Ascending aorta (tissue), 2 donors: ENCODE measurements at regions not wholly inside any gene's neighbourhood (a gene's known extent, or its start where the extent isn't known, plus 50 kb on each side); places are given as distances from the start of the nearest gene placed in this dataset.

Experiments
- DNase-seq, 2 donors: peaks; one replicate each; pipeline ENCODE4 v3.0.0-alpha.2; 2019; ENCODE audit warnings: low spot score in 2 of 2
- H3K27ac ChIP-seq, 2 donors: fragments of 200-600 bp; sonication (generic); one replicate each; pipeline ENCODE4 v1.5.1; 2016 to 2017; ENCODE audit warnings: mild to moderate bottlenecking in 1 of 2
- H3K27me3 ChIP-seq: fragments of 200-600 bp; sonication (generic); one replicate; pipeline ENCODE4 v1.5.1; 2017
- H3K36me3 ChIP-seq, 2 donors: fragments of 200-600 bp; sonication (generic); one replicate each; pipeline ENCODE4 v1.5.1; 2016
- H3K4me1 ChIP-seq, 2 donors: fragments of 200-600 bp; sonication (generic); one replicate each; pipeline ENCODE4 v1.5.1; 2016 to 2017; ENCODE audit warnings: mild to moderate bottlenecking in 1 of 2
- H3K4me3 ChIP-seq, 2 donors: fragments of 200-600 bp; sonication (generic); one replicate each; pipeline ENCODE4 v1.5.1; 2016 to 2017; ENCODE audit warnings: mild to moderate bottlenecking in 1 of 2
- H3K9me3 ChIP-seq, 2 donors: fragments of 200-600 bp; sonication (generic); one replicate each; pipeline ENCODE4 v1.5.1; 2016
- intact Hi-C: fragments of 100-400 bp; cut with DNase I; formaldehyde crosslinking; loops from one replicate; pipeline ENCODE4 v1.15.1; 2023
- TF ChIP-seq, protein P1 (sequence below), 3 experiments: fragments of 200-600 bp in 2 of 3; fragments of 450-650 bp in 1 of 3; sonication (generic) in 2 of 3; IDR thresholded peaks; one replicate each; pipeline ENCODE4 v1.5.1; 2016 to 2019; ENCODE audit warnings: antibody characterized with exemption in 3 of 3, mild to moderate bottlenecking in 1 of 3, moderate library complexity in 1 of 3

DNA sequence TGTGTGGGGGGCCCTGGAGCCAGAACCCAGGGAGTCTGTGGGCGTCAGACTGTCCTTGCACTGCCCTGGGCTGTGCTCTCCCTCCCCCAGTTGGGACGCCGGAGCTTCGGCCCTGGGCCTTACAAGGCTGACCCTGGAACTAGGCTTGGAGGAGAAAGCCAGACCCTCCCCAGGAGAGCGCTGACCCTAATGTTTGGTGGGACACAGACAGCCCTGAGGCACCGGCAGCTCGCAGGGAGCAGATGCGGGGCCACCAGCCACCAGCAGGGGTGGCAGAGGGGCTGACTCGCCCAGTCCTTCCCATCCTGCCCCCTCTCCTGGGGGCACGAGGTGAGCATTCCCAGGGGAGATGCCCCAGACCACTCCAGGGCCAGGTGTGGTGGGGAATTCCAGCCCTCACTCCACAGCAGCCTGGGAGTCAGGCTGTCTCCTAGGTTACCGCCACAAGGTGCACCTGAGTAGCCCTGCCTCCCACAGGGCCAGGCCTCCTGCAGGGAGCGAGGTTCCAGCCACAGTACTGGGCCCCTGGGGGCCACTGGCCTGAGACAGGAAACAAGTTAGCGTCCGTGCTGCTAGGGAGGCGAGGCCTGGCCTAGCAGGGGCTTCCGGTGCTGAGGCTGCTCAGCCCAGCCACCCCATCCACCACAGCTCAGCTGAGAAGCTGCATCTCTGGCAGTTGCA lies 134.6 kb downstream of the OLFM1 start:
- Histone ChIP-seq H3K36me3 (no peaks in the 10 kb centered on the region), H3K4me1 (no peaks in the 10 kb centered on the region), H3K9me3 (no peaks in the 10 kb centered on the region), H3K27ac (no peak overlapping the region), H3K27me3 (peaks cover 6% of the 10 kb centered on the region), H3K4me3 (no peak overlapping the region)
- TF ChIP-seq, protein P1, sequence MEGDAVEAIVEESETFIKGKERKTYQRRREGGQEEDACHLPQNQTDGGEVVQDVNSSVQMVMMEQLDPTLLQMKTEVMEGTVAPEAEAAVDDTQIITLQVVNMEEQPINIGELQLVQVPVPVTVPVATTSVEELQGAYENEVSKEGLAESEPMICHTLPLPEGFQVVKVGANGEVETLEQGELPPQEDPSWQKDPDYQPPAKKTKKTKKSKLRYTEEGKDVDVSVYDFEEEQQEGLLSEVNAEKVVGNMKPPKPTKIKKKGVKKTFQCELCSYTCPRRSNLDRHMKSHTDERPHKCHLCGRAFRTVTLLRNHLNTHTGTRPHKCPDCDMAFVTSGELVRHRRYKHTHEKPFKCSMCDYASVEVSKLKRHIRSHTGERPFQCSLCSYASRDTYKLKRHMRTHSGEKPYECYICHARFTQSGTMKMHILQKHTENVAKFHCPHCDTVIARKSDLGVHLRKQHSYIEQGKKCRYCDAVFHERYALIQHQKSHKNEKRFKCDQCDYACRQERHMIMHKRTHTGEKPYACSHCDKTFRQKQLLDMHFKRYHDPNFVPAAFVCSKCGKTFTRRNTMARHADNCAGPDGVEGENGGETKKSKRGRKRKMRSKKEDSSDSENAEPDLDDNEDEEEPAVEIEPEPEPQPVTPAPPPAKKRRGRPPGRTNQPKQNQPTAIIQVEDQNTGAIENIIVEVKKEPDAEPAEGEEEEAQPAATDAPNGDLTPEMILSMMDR (IDR thresholded peaks at IDR 0.05), result no peak
- DNase-seq, result no peak
- intact Hi-C loops, result no loop called here

- Histone ChIP-seq H3K4me1 (no peaks in the 10 kb centered on the region), H3K27ac (no peak overlapping the region), H3K36me3 (no peaks in the 10 kb centered on the region), H3K4me3 (no peak overlapping the region), H3K27me3 (peaks cover 6% of the 10 kb centered on the region), H3K9me3 (no peaks in the 10 kb centered on the region)
- intact Hi-C loops, result no loop called here
- TF ChIP-seq, protein P1 (IDR thresholded peaks at IDR 0.05), result no peak
- no peak for DNase-seq
Observed at GRCh38 chr9:135222881-135223760, 135.7 kb downstream of the OLFM1 start.

DNA sequence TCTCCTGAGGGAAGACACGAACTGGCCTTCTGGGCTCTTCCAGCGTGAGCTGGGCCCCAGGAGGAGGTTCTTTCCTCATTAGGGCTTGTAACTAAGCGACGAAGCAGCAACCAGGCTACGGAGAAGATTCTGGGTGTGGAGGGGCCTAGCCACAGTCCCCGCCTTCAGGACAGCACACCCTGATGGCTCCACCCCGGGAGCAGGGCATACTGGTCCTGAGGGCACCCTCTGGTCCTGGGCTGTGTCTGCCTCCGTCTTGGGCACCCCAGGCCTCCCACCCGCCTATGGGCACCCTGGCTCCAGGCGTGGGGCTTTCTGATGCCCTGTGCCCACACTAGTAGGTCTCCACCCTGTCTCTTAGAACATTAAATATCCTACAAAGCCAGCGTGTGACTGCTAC lies 136.4 kb downstream of the OLFM1 start:
- no peaks in the 10 kb centered on the region for H3K4me1 ChIP-seq
- TF ChIP-seq, protein P1 (IDR thresholded peaks at IDR 0.05), result no peak
- no peaks in the 10 kb centered on the region for H3K36me3 ChIP-seq
- H3K27me3 ChIP-seq, result peaks cover 3% of the 10 kb centered on the region
- H3K4me3 ChIP-seq, result no peak overlapping the region
- no peak overlapping the region for H3K27ac ChIP-seq
- intact Hi-C loops, result no loop called here
- no peak for DNase-seq
- no peaks in the 10 kb centered on the region for H3K9me3 ChIP-seq

GRCh38 chr9:135224286-135224877 lies 136.9 kb downstream of the OLFM1 start:
- TF ChIP-seq, protein P1 (IDR thresholded peaks at IDR 0.05), result no peak
- Histone ChIP-seq H3K27ac (no peak overlapping the region), H3K36me3 (no peaks in the 10 kb centered on the region), H3K4me1 (no peaks in the 10 kb centered on the region), H3K9me3 (no peaks in the 10 kb centered on the region), H3K27me3 (no peaks in the 10 kb centered on the region), H3K4me3 (no peak overlapping the region)
- intact Hi-C loops, result no loop called here
- DNase-seq, result no peak

DNA sequence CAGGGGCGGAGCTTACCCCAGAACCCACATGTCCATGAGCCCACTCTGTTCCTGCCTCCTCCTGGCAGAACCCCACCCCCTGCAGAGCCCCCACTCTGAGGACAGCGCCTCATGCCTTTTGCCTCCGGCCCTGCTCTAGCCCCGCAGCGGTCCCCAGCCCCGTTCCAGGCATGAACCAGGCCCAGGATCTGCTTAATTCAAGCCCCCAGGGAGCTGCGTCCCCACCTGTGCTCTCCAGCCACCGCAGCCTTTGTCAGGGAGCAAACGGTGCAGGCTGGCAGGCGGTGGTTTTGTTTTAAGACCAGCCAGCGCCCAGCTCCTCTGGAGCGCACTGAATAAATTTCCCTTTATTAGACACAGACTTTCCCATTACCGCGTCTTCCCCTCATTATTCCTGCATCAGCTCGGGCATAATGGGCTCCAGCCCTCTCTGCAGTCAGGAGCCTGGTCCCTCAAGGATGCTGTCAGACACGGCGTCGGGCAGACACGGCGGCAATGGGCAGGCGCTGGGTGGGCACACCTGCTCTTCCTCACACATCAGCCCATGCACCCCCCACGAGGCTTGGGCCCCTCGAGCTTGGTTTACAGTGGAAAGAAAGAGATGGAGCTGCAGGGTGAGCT lies 137.6 kb downstream of the OLFM1 start:
- Histone ChIP-seq H3K4me1 (no peaks in the 10 kb centered on the region), H3K9me3 (no peaks in the 10 kb centered on the region), H3K36me3 (no peaks in the 10 kb centered on the region), H3K4me3 (no peak overlapping the region), H3K27ac (no peak overlapping the region), H3K27me3 (no peaks in the 10 kb centered on the region)
- DNase-seq, result no peak
- TF ChIP-seq, protein P1 (IDR thresholded peaks at IDR 0.05), result no peak
- intact Hi-C loops, result no loop called here
